CD4-positive, alpha-beta T cell treated with Interleukin-4 for 4 hours (primary cell): ENCODE measurements at regions not wholly inside any gene's neighbourhood (a gene's known extent, or its start where the extent isn't known, plus 50 kb on each side); places are given as distances from the start of the nearest gene placed in this dataset.
"Not testable (repeated sequence)": the region's sequence is repeated elsewhere in the genome, so short reads cannot be mapped to it uniquely, and the experiment has no call there.

Experiments used
- DNase-seq: peaks from one replicate; pipeline ENCODE4 v3.0.0-alpha.2; 2020

DNA sequence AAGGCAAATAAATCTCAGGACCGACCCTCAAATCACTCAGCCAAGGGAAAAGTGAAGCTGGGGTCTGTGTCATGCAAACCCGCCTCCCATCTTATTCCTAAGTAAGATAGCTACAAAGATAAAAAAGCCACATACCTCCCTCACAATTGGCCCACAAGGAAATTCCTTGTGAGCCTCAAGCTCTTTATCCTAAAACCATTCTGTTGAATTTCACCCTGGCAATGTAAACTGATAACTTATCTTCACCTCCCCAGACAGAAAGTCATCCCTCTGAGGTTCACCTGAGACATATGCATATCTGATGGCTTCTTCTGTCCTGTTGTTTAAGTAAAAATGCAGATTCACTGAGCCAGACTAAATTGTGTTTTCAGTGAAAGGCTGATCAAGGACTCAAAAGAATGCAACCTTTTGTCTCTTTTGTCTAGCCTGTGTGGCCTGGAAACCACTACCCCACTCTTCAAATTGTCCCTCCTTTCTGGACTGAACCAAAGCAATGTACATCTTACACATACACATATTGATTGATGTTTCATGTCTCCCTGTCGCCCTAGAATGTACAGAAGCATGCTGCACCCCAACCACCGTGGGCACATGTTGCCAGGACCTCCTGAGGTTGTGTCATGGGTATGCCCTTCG is 91.3 kb downstream of the MFAP3L start:
- DNase-seq = no peak

DNA sequence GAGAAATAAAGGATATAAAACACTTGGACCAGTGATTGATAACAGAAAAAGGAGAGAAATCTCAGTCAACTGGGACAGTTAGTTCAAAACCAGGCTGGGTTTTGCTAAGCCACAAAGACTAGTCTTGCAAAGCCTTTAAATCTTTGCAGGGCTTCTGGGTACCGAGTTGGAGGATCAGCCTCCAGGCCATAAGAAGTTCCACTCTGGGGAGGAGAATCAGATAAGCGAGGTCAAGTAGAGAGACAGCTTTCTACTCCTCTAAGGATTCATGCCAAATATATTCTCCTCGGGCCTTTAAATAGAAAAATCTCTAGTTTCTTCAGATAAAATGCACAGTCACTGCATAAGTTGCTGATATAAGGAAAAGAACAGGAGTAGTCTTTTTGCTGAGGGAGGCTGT is 92.7 kb downstream of the MFAP3L start:
- no peak for DNase-seq

DNA sequence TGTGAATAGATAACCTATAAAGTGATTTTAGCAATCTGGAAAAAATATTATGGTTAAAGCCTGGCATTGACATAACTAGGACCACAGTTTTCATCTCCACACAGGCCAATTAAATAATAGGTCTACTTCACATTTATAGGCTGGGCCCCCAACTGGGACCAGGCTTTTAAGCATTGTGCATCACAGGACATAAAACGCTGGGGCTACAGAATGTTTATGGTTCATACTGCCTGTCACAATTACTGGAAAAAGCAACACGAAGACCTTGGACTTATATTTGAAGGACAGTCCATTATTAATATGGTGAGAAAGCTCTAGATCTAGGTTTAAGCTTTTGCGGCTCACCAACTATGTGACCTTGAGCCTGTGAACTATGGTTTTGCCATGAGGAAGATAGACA is 94.2 kb downstream of the MFAP3L start:
- no peak for DNase-seq

DNA sequence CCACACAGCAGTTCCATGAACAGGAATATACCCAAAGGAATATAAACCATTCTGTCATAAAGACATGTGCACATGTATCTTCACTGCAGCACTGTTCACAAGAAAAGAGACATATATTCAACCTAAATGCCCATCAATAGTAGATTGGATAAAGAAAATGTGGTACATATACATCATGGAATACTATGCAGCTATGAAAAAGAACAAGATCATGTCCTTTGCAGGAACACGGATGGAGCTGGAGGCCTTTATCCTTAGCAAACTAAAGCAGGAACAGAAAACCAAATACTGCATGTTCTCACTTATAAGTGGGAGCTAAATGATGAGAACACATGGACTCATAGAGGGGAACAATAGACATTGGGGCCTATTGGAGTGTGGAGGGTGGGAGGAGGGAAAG is 95.4 kb downstream of the MFAP3L start:
- DNase-seq = not testable (repeated sequence)

DNA sequence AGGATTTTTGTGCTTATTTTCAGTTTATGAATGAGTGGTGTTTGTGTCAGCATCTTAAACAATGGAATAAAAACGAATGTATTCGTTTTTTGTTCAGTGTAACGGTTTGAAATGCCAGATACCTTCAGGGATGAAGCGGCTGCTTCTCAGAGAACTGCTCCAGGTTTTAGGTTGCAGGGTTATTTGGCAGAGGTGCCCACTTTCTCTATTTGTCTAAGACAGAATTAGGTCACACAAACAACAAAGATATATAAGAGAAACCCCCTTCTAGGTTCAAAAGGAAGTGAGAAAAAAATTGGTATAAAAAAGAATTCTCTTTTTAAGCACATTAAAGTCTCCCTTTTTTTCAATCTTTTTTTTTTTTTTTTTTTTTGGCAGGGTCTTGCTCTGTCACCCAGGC is 98.9 kb downstream of the MFAP3L start:
- no peak for DNase-seq

DNA sequence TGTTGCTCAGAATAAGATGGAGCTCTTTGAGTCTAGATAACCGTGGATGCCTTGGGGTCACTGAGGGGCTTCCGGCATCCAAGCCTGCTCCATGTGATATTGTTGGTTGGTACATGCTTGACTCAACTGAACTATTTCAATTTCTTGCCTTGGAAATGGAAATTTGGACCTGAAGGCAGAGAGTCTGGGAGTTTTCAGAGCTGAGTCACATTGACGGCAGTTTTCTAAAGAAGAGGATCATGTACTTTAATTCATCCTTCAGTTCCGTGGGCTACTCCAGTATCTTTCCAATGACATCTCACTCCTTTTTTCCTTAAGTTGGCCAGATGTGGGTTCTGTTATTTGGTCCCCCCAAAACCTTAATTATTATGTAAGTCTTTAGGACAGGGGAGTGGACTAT is 100.5 kb downstream of the MFAP3L start:
- DNase-seq = no peak

DNA sequence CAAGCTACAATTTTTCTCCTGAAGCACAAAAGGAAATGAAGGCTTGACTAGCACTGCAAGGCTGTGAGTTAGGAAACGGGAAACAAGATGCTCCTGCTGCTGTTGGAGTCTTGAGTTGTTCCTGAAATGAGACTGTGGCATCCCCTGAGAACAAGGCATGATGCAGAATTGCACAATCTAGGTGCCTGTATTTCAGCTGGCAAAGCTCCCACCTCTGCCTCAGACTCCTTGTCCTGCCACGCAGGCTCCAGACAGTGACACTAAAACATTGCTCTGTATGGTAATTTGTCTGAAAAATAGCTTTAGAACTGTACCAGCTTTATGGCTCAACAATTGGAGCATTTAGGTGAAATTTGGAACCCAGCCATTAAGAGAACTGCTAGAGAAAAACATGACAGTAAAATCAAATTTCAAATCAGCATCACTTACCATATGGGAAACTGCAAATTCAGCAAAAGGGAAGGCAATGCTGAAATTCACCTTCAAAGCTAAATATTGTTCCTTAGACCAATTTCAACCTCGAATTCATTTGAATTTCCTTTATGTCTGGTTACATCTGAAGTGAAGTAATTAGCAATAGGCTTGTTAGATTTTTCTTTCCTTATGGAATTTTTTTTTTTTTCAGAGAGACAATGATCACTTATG is 103.4 kb downstream of the MFAP3L start:
- no peak for DNase-seq

DNA sequence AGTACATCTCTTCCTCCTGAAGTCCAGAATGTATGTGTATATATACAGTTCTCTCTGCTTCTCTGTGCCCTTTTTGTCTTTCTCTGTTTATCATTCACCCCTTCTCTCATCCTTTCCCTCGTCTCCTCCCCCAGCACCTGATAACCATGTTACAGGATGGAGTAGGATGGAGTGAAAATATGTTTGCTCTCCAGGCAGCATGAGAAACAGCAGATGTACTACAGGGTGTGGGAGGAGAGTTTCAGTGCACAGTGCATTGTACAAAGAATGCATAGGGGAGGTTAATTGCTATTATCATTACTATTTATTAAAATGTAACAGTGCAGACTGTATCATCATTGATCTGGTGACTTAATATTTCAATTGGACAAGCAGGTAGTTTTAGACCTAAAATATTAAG is 104.5 kb downstream of the MFAP3L start:
- no peak for DNase-seq

DNA sequence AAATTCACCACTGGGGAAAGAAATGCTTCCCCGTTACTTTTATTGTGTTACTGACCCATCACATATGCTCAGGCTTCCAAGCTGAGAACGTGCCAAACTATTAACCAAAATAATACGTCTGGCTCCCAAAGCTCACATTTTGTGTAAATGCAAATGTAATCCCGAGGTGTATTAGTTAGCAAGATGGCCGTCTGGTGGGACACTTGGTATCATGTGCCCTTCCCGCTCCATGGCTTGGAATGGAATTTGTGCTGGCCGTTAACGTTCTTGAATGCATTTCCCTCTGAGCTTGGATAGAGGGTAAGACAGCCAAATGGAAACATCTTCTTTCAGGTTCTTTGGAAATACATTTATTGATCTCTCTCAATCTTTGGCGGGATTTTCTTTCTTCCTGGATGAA is 105.0 kb downstream of the MFAP3L start:
- DNase-seq = no peak

DNA sequence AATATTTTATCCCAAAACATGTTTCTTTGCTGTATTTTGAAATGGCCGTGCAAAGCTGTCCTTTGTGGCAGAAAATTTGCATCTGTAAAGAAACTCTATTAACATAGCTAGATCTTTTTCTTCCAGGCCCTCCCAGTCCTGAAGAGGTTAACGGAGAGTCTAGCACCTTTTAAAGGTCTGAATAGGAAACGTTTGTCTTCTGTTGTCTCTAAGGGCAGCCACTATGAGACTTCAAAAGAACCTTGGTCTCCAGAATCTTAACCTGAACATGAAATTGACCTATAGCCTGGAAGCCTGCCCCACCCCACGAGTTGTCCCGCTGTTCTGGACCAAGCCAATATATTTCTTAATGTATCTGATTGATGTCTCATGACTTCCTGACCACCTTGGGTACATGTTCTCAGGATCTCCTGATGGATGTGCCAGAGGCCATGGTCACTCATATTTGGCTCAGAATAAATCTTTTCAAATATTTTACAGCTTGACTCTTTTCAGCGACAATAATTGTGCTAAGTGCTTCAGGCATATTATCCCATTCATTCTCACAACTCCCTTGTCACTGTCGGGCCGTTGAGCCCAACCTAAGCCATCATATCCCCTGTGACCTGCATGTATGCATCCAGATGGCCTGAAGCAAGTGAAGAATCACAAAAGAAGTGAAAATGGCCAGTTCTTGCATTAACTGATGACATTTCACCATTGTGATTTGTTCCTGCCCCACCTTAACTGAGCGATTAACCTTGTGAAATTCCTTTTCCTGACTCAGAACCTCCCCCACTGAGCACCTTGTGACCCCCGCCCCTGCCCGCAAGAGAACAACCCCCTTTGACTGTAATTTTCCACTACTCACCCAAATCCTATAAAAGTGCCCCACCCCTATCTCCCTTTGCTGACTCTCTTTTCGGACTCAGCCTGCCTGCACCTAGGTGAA is 106.7 kb downstream of the MFAP3L start:
- not testable (repeated sequence) for DNase-seq

DNA sequence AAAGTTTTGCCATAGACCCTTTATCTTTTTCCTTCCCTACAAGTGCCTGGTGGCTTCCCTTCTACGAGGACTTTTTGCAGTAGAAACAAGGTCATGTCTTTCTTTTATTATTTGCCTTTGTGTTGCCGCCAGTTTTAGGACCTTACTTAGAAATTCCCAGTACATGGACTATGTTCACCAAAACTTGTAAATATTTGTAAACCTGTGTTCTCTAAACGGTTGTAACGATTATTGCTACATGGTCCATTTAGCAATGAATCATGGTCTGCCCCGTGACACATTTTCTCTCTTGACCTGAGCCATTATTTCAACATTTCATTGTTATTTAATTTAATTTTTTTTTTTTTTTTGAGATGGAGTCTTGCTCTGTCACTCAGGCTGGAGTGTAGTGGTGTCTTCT is 110.7 kb downstream of the MFAP3L start:
- no peak for DNase-seq

DNA sequence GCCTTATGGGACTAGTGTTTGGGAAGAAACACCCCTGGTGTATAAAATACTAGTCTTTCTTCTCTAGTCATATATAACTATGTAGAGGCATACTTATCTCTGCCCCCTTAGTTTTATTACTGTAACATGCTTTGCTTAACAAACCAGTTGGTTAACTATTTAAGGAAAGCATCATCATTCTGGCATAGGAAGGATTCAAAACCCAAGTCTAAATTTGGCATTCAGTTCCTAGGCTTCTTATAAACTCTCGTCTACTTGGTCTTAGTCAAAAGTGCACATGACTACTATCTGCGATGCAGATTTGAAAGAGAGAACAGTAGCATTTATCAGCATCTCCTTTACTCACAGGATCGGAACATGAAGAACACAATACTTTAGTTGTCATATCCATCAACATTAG is 111.3 kb downstream of the MFAP3L start:
- DNase-seq = no peak

DNA sequence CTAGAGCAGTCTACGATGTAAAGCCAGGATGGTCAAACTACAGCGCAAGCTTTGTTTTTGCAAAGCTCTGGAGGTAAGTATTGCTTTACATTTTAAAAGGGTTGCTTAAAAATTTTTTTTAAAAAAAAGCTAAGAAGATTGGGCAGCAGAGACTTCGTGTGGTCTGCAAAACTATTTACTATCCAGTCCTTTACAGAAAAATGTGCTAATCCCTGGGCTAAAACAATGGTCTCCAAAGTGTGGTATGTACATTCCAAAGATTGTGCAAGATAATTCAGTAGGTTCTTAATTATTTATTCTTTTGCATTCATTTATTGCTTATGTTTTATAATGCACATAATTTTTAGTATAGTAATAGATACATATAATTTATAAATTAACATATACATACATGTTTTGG is 113.2 kb downstream of the MFAP3L start:
- no peak for DNase-seq

DNA sequence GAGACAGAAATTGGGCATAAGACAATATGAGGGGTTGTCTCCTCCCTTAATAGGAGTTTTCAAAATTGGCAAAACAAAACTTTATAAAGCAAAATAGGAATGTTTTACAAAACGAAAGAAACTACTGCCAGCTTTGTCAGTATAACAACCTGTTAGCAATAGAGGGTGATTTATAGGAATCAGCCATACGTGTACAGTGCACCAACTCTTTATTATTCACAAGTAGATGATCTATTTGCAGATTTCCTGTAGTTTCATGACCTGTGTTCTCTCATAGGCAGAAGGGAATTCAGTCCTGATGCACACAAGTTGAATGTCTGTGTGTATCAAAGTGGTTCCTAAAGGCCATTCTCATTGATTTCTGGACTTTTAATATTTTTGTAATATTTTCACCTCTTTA is 116.3 kb downstream of the MFAP3L start:
- no peak for DNase-seq

DNA sequence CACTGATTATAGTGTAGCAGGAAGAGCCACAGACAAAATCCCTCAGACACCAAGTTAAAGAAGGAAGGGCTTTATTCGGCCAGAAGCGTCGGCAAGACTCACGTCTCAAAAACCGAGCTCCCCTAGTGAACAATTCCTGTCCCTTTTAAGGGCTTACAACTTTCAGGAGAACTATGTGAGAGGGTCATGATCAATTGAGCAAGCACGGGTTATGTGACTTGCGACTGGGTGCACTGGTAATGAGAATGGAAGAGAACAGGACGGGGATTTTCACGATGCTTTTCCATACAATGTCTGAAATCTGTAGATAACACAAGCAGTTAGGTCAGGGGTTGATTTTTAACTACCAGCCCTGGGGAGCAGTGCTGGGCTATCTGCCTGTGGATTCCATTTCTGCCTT is 116.7 kb downstream of the MFAP3L start:
- DNase-seq = no peak

DNA sequence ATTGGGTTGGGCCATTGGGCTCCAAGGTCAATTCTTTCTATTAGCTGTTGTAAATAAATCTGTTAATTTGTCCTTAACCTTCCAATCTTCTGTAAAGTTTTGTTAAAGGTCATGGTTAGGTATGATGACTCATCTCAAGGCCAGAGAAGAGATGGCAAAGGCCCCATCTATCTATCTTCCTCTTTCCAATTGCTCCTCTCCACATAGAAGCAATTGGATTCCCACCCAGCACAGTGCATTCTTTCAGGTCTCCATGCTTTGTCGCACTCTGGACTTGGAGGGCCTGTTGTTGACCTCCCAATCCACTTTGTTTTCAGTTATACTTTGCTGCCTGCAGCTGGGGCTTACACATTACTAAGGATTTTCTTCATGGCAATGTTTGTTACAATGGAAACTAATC is 118.5 kb downstream of the MFAP3L start:
- DNase-seq = no peak

DNA sequence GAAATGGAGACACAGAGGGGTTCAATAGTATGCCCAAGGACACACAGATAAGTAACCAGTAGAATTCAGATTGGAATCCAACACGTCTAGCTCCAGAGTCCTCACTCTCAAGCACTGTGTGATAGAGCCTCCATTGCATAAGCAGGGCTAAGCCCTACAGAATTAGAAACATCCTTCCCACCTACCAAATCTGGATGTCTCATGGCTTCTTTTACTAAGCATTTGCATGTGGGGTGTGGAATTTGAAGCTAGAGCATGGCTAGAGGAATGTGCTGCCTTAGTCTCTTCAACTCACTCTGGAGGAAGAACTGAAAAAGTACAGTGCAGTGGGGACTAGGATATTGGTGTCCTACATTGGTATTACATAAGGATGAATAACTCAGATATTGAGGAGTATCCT is 119.4 kb downstream of the MFAP3L start:
- no peak for DNase-seq

DNA sequence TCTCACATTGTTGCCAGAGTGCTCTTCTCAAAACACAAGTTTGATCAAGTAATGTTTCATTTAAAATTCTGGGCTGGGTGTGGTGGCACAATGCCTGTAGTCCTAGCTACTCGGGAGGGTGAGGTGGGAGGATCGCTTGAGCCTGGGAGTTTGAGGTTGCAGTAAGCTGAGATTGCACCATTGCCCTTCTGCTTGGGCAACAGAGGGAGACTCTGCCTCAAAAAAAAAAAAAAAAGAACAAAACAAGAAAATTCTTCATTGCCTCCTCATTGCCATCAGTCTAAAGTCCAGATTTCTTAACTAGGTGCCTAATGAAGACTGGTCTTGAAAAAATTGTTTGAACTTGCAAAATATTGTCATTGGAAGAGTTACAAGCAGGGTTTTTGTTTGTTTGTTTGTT is 120.1 kb downstream of the MFAP3L start:
- no peak for DNase-seq

DNA sequence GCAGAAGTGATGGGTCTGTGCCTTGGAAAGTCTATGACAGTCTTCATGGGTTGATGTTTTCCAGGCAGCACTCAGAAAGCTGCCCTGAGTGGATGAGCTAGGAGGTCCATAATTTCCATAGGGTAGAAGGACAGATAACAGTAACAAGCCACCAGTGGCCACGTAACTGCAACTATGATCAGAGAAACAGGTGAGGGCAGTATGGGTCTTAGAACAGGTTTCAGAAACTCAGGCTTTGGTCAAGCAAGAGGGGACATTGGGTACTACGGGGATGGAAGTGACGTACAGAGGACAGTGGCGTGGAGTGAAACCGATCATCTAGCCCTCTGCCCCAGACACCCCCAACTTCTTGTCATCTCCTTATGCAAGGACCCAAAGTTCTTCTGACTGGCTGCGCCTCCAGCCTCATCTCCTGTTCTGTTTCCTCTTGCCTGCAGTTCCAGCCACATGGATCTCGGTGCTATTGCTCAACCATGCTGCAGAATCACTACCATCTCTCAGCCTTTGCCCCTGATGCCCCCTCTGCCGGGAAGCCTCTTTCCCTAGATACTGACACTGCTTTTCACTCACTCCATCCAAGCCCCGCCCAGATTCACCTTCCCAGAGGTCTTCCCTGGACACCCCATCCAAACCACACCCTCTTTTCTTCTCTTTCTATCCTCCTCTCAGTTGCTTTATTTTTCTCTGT is 123.4 kb downstream of the MFAP3L start:
- no peak for DNase-seq

DNA sequence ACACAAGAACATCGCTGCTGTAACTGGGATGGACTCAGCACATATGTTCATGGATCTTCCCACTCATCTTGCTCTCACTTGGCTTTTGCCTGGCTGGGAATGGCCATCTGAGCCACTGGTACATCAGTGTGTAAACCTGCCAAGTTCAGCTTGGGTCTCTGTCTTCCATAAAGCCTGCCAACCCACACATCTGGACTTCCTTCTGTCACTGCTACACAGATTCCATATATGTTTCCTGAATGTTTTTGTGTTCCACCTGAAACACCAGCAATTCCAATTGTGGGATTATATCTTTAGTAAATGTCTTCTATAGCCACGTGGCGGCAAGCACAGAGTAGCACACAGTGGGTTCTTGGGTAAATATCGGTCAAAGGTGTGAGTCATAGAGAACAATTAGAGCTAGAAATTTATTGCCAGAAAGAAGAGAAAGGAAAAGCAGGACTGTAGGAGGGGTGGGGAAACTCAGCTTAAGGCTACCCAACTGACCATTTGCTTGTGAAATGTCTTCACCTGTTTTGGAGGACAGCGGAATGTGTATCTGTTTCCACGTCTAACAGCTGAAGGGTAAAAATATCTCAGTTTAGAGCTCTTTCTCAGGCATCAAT is 125.9 kb downstream of the MFAP3L start:
- no peak for DNase-seq

DNA sequence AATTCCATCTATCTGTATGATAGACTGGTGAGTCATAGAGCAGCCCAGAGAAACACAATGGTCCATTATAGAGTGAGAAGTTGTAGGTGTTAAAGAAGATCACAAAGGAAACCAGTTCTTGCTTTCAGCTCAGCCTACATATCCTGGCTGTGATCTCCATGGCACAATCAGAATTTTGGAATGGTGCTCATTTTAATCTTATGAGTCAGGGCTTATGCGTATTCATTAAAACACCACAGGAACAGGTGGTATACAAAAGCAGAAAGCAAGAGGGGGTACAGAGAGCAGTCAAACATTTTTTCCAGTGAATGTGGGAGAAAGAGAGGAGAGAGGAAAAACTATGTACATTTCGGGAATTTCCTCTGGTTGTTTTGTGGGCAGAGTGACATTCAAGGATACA is 126.9 kb downstream of the MFAP3L start:
- no peak for DNase-seq

DNA sequence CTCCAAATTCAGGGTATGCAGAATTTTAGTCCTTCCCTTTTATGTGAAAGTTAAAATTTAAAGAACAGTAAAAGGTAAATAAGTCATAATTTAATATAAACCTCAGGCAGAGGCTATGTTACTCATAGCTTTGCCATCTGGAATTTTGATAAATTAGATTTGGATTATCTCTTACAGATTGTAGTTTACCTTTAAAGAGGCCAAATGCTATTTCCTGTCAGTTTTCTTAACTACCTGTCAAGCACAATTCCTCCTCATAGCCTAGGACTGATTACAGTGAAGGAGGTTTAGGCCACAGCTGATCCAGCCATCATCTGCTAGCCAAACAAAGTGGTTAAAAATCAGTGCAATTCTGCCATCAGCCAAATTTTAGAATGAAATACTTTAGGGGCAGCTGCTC is 128.1 kb downstream of the MFAP3L start:
- DNase-seq = no peak

DNA sequence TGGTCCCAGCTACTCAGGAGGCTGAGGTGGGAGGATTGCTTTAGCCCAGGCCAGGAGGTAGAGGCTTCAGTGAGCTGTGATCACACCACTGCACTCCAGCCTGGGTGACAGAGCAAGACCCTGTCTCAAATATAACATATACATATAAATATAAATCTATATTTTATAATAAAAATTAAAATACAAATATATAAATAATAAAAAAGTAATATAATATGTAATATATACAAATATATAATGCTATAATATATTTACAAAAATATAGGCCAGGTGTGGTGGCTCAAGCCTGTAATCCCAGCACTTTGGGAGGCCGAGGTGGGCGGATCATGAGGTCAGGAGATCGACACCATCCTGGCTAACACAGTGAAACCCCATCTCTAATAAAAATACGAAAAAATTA is 131.4 kb downstream of the MFAP3L start:
- not testable (repeated sequence) for DNase-seq
